ENCODE measurements at regions not wholly inside any gene's neighbourhood (a gene's known extent, or its start where the extent isn't known, plus 50 kb on each side); places are given as distances from the start of the nearest gene placed in this dataset.

GRCh38 chr6:19050765-19051164, 663.6 kb downstream of the RNF144B start:
- 81 to 99% (median 96%) methylated on average over 3 of the region's 3 CpGs for WGBS, 5 donors
- Histone ChIP-seq H3K36me3 (no peaks in the 10 kb centered on the region), H3K27ac (no peak overlapping the region), H3K9me3 (peaks cover 0 to 22% (median 5%) of the 10 kb centered on the region in 4 donors), H3K27me3 (no peaks in the 10 kb centered on the region), H3K4me3 (no peak overlapping the region), H3K4me1 (no peaks in the 10 kb centered on the region)
- intact Hi-C loops (cut with DNase I; ENCODE audit: low total_unique reads): no loop called here
- DNase-seq: no peak
- TF ChIP-seq POLR2AphosphoS5 (IDR thresholded peaks at IDR 0.05) (no peak), POLR2A (IDR thresholded peaks at IDR 0.05) (no peak), CTCF (IDR thresholded peaks at IDR 0.05) (no peak), EP300 (IDR thresholded peaks at IDR 0.05) (no peak)

- intact Hi-C loops (cut with DNase I; ENCODE audit: low total_unique reads): no loop called here
- no peaks in the 10 kb centered on the region for H3K36me3 ChIP-seq
- WGBS, 5 donors: 38 to 49% (median 47%) methylated on average over 1 of the region's 1 CpG
- no peak overlapping the region for H3K4me3 ChIP-seq
- no peaks in the 10 kb centered on the region for H3K4me1 ChIP-seq
- no peak overlapping the region for H3K27ac ChIP-seq
- no peaks in the 10 kb centered on the region for H3K27me3 ChIP-seq
- DNase-seq: no peak
- peaks cover 0 to 22% (median 5%) of the 10 kb centered on the region in 4 donors for H3K9me3 ChIP-seq
- TF ChIP-seq POLR2AphosphoS5 (IDR thresholded peaks at IDR 0.05) (no peak), EP300 (IDR thresholded peaks at IDR 0.05) (no peak), CTCF (IDR thresholded peaks at IDR 0.05) (no peak), POLR2A (IDR thresholded peaks at IDR 0.05) (no peak)
Observed at GRCh38 chr6:19052219-19052618, 665.1 kb downstream of the RNF144B start.

GRCh38 chr6:19059102-19059501, 672.0 kb downstream of the RNF144B start:
- intact Hi-C loops (cut with DNase I; ENCODE audit: low total_unique reads): no loop called here
- Histone ChIP-seq H3K27me3 (no peaks in the 10 kb centered on the region), H3K4me3 (no peak overlapping the region), H3K36me3 (no peaks in the 10 kb centered on the region), H3K4me1 (no peaks in the 10 kb centered on the region), H3K9me3 (peaks cover 0 to 18% (median 7%) of the 10 kb centered on the region in 4 donors), H3K27ac (no peak overlapping the region)
- no peak for DNase-seq
- WGBS, 5 donors: 58 to 70% (median 69%) methylated on average over 4 of the region's 4 CpGs
- TF ChIP-seq POLR2A (IDR thresholded peaks at IDR 0.05) (no peak), EP300 (IDR thresholded peaks at IDR 0.05) (no peak), CTCF (IDR thresholded peaks at IDR 0.05) (no peak), POLR2AphosphoS5 (IDR thresholded peaks at IDR 0.05) (no peak)

GRCh38 chr6:19067165-19067564, 680.0 kb downstream of the RNF144B start:
- no peaks in the 10 kb centered on the region for H3K36me3 ChIP-seq
- H3K27me3 ChIP-seq: no peaks in the 10 kb centered on the region

More at GRCh38 chr6:19067165-19067564, 680.0 kb downstream of the RNF144B start:
- peak in 1 of 2 donors; percentile 60 for DNase-seq
- Histone ChIP-seq H3K9me3 (peaks cover 0 to 11% (median 9%) of the 10 kb centered on the region in 4 donors), H3K4me3 (no peak overlapping the region), H3K27ac (no peak overlapping the region), H3K4me1 (no peaks in the 10 kb centered on the region)
- intact Hi-C loops (cut with DNase I; ENCODE audit: low total_unique reads): no loop called here
- TF ChIP-seq POLR2AphosphoS5 (IDR thresholded peaks at IDR 0.05) (no peak), POLR2A (IDR thresholded peaks at IDR 0.05) (no peak), CTCF (IDR thresholded peaks at IDR 0.05) (no peak), EP300 (IDR thresholded peaks at IDR 0.05) (no peak)
- WGBS, 5 donors: 75 to 92% (median 85%) methylated on average over 3 of the region's 3 CpGs
